HEK293T (cell line): ENCODE measurements at regions not wholly inside any gene's neighbourhood (a gene's known extent, or its start where the extent isn't known, plus 50 kb on each side); places are given as distances from the start of the nearest gene placed in this dataset.

Experiments
- BHLHE40 ChIP-seq: fragments of 450-650 bp; IDR thresholded peaks from 2 replicates; pipeline ENCODE4 v1.6.1; 2016; ENCODE audit warnings: mild to moderate bottlenecking, moderate library complexity, borderline replicate concordance
- FOXM1 ChIP-seq: fragments of 450-650 bp; IDR thresholded peaks from 2 replicates; pipeline ENCODE4 v1.6.1; 2017; ENCODE audit warnings: mild to moderate bottlenecking, borderline replicate concordance
- LEF1 ChIP-seq: fragments of 450-650 bp; IDR thresholded peaks from 2 replicates; pipeline ENCODE4 v1.6.1; 2017; ENCODE audit warnings: mild to moderate bottlenecking, borderline replicate concordance
- PKNOX1 ChIP-seq: fragments of 450-650 bp; IDR thresholded peaks from 2 replicates; pipeline ENCODE4 v1.6.1; 2016
- SP1 ChIP-seq: fragments of 450-650 bp; IDR thresholded peaks from 2 replicates; pipeline ENCODE4 v1.6.1; 2017

- TF ChIP-seq SP1 (no peak), FOXM1 (no peak), LEF1 (no peak), BHLHE40 (no peak), PKNOX1 (no peak)
These were observed 234.9 kb upstream of the CDH2 start for GRCh38 chr18:28411806-28412205.
